DMS153 (cell line): ENCODE measurements at regions not wholly inside any gene's neighbourhood (a gene's known extent, or its start where the extent isn't known, plus 50 kb on each side); places are given as distances from the start of the nearest gene placed in this dataset.
"Not testable (repeated sequence)": the region's sequence is repeated elsewhere in the genome, so short reads cannot be mapped to it uniquely, and the experiment has no call there.

Experiments used
- DNase-seq: peaks from one replicate; lab custom pipeline; 2025; lab: John Stamatoyannopoulos, UW

- DNase-seq = no peak
These were observed 219.1 kb downstream of the SEC23IP start for GRCh38 chr10:120111628-120112027.

- DNase-seq = no peak
These were observed 220.3 kb downstream of the SEC23IP start for GRCh38 chr10:120112809-120113208.

- DNase-seq = no peak
These were observed 223.4 kb downstream of the SEC23IP start for GRCh38 chr10:120115959-120116358.

- DNase-seq = no peak
These were observed 229.2 kb downstream of the SEC23IP start for GRCh38 chr10:120121768-120122167.

- no peak for DNase-seq
These were observed 238.7 kb downstream of the SEC23IP start for GRCh38 chr10:120131183-120131582.

GRCh38 chr10:120132811-120133210, 240.3 kb downstream of the SEC23IP start:
- no peak for DNase-seq

GRCh38 chr10:120138689-120139088, 246.2 kb downstream of the SEC23IP start:
- DNase-seq = no peak

GRCh38 chr10:120145107-120145506, 252.6 kb downstream of the SEC23IP start:
- DNase-seq = no peak

GRCh38 chr10:120156614-120157274, 264.2 kb downstream of the SEC23IP start:
- DNase-seq = no peak

- DNase-seq = no peak
These were observed 268.6 kb downstream of the SEC23IP start for GRCh38 chr10:120161111-120161510.

- no peak for DNase-seq
These were observed 269.9 kb downstream of the SEC23IP start for GRCh38 chr10:120162471-120162870.

- no peak for DNase-seq
These were observed 279.8 kb downstream of the SEC23IP start for GRCh38 chr10:120172356-120172755.

- DNase-seq = no peak
These were observed 282.0 kb downstream of the SEC23IP start for GRCh38 chr10:120174491-120174890.

GRCh38 chr10:120177330-120177729, 279.7 kb upstream of the PLPP4 start:
- DNase-seq = no peak

- no peak for DNase-seq
These were observed 276.9 kb upstream of the PLPP4 start for GRCh38 chr10:120180160-120180559.

- DNase-seq = no peak
These were observed 275.9 kb upstream of the PLPP4 start for GRCh38 chr10:120181154-120181553.

GRCh38 chr10:120182431-120182830, 274.6 kb upstream of the PLPP4 start:
- DNase-seq = no peak

GRCh38 chr10:120183546-120183945, 273.5 kb upstream of the PLPP4 start:
- DNase-seq = no peak

GRCh38 chr10:120184547-120185337, 272.3 kb upstream of the PLPP4 start:
- DNase-seq = peak; percentile 76

- DNase-seq = no peak
These were observed 270.5 kb upstream of the PLPP4 start for GRCh38 chr10:120186506-120186905.

- not testable (repeated sequence) for DNase-seq
These were observed 269.9 kb upstream of the PLPP4 start for GRCh38 chr10:120187168-120187567.

- DNase-seq = no peak
These were observed 268.1 kb upstream of the PLPP4 start for GRCh38 chr10:120188950-120189349.

GRCh38 chr10:120195984-120196712, 260.9 kb upstream of the PLPP4 start:
- DNase-seq = no peak
